ENCODE measurements at regions not wholly inside any gene's neighbourhood (a gene's known extent, or its start where the extent isn't known, plus 50 kb on each side); places are given as distances from the start of the nearest gene placed in this dataset.

DNA sequence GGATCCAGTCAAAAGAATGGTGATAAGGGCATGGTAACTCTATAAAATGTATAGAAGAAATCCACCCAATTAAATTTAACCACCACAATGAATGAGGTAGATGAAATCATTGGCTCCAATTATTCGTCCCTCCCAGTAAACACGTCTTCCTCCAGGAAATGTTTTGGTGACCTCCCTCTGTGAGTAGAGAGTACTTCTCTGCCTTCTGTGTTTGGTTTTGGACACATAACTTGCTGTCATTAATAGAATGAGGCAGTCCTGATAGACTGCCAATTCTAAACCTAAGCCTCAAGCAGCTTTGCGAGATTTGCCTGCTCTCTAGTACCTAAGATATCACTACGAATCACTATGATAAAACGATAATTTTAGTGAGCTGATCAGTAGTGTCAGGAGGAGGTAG is 632.8 kb downstream of the HDGFL1 start:
- H2BK5ac ChIP-seq (ENCODE audit: insufficient read length, low read length) = no peak overlapping the region
- H4K20me1 ChIP-seq (ENCODE audit: control insufficient read depth, insufficient read depth, insufficient read length) = no peaks in the 10 kb centered on the region
- no peaks in the 10 kb centered on the region for H3K23me2 ChIP-seq (ENCODE audit: insufficient read length, low read depth, low read length, poor library complexity, severe bottlenecking)
- H4K5ac ChIP-seq (ENCODE audit: insufficient read length, low read depth, low read length) = no peak overlapping the region
- H2AFZ ChIP-seq (ENCODE audit: low read length) = no peak overlapping the region
- DNase-seq = no peak
- H2AK5ac ChIP-seq (ENCODE audit: insufficient read length, low read length) = no peak overlapping the region
- no peak overlapping the region for H3K23ac ChIP-seq (ENCODE audit: insufficient read length, low read depth, low read length)
- Mint-ChIP-seq H3K9me3 (peaks cover 0 to 5% of the 10 kb centered on the region in 2 experiments; a peak in 3 of 5 replicates), H3K36me3 (ENCODE audit: insufficient read depth in 1 of 3, low read depth in 3 of 3) (no peaks in the 10 kb centered on the region), H3K4me3 (no peak overlapping the region), H3K27ac (no peak overlapping the region), H3K4me1 (no peaks in the 10 kb centered on the region), H3K27me3 (ENCODE audit: low read depth) (no peaks in the 10 kb centered on the region)
- no peak overlapping the region for H3K18ac ChIP-seq (ENCODE audit: insufficient read length, low read depth, low read length)
- no CpG with 5 or more reads among the region's 5 CpGs for WGBS (ENCODE audit: extremely low coverage, insufficient read length, low lambda C conversion rate)
- no peaks in the 10 kb centered on the region for H3K79me1 ChIP-seq (ENCODE audit: insufficient read depth, low read depth, low read length, poor library complexity, severe bottlenecking)
- H2BK20ac ChIP-seq (ENCODE audit: low read depth, low read length, poor library complexity, severe bottlenecking) = no peak overlapping the region
- no peak overlapping the region for H4K8ac ChIP-seq (replicated peaks; ENCODE audit: insufficient read length, low read depth, low read length)
- H3K9ac ChIP-seq (ENCODE audit: extremely low read depth, insufficient read length, low read length) = no peak overlapping the region
- H3K9me3 ChIP-seq (ENCODE audit: control insufficient read depth, low read depth, low read length) = no peaks in the 10 kb centered on the region
- no peak overlapping the region for H4K91ac ChIP-seq (ENCODE audit: insufficient read length, low read depth, low read length)
- no peak overlapping the region for H2BK120ac ChIP-seq (ENCODE audit: low read depth, low read length, poor library complexity, severe bottlenecking)
- no peak overlapping the region for H2BK15ac ChIP-seq (ENCODE audit: low read depth, low read length)
- H3K27me3 ChIP-seq (ENCODE audit: insufficient read depth, low read length) = no peaks in the 10 kb centered on the region
- no peak overlapping the region for H3K27ac ChIP-seq (ENCODE audit: insufficient read length, low read depth, low read length)
- no peak overlapping the region for H3T11ph ChIP-seq (ENCODE audit: low read length)
- no peak overlapping the region for H3K4me2 ChIP-seq (ENCODE audit: insufficient read depth, insufficient read length, low read length)
- H3K14ac ChIP-seq (ENCODE audit: insufficient read depth, low read length) = no peak overlapping the region
- no peak overlapping the region for H3K4ac ChIP-seq (ENCODE audit: low read depth, low read length)
- H3K4me1 ChIP-seq (ENCODE audit: insufficient read depth, low read length) = no peaks in the 10 kb centered on the region
- TF ChIP-seq, protein P1, sequence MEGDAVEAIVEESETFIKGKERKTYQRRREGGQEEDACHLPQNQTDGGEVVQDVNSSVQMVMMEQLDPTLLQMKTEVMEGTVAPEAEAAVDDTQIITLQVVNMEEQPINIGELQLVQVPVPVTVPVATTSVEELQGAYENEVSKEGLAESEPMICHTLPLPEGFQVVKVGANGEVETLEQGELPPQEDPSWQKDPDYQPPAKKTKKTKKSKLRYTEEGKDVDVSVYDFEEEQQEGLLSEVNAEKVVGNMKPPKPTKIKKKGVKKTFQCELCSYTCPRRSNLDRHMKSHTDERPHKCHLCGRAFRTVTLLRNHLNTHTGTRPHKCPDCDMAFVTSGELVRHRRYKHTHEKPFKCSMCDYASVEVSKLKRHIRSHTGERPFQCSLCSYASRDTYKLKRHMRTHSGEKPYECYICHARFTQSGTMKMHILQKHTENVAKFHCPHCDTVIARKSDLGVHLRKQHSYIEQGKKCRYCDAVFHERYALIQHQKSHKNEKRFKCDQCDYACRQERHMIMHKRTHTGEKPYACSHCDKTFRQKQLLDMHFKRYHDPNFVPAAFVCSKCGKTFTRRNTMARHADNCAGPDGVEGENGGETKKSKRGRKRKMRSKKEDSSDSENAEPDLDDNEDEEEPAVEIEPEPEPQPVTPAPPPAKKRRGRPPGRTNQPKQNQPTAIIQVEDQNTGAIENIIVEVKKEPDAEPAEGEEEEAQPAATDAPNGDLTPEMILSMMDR (conservative IDR thresholded peaks at IDR 0.05) = no peak
- no peaks in the 10 kb centered on the region for H3K79me2 ChIP-seq (ENCODE audit: insufficient read depth, low read length)
- no peak overlapping the region for H2BK12ac ChIP-seq (ENCODE audit: insufficient read length, low read depth, low read length)
- H3K56ac ChIP-seq (ENCODE audit: insufficient read length, low read depth, low read length) = no peak overlapping the region
